ENCODE measurements at regions not wholly inside any gene's neighbourhood (a gene's known extent, or its start where the extent isn't known, plus 50 kb on each side); places are given as distances from the start of the nearest gene placed in this dataset.

DNA sequence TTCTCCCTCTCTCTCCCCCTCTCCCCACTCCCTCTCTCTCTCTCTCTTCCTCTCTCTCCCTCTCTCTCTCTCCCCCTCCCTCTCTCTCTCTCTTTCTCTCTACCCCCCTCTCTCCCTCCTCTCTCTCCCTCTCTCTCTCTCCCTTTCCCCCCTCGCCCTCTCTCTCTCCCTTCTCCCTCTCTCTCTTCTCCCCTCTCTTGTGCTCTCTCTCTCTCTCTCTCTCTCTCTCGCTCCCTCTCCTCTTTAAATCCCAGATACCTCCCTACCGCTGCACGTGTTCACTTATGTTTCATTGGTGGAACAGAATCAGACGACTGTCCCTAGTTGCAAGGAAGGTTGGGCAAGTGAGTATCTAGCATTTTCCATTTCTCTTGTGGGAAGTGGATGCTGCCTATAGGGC lies 166.5 kb downstream of the EBLN2 start (continued):
- TF ChIP-seq NRF1 (IDR thresholded peaks at IDR 0.05; ENCODE audit: low read depth, low read length): no peak
- TF ChIP-seq SAP30 (IDR thresholded peaks at IDR 0.05; ENCODE audit: insufficient read depth, insufficient replicate concordance, low read length): no peak
- TF ChIP-seq MAFK (IDR thresholded peaks at IDR 0.05; ENCODE audit: low read depth, low read length): no peak
- TF ChIP-seq CBX8 (IDR thresholded peaks at IDR 0.05; ENCODE audit: borderline replicate concordance, low read depth, low read length): no peak
